Left hindlimb (tissue), 1 donor: ENCODE measurements at regions not wholly inside any gene's neighbourhood (a gene's known extent, or its start where the extent isn't known, plus 50 kb on each side); places are given as distances from the start of the nearest gene placed in this dataset.
"Not testable (repeated sequence)": the region's sequence is repeated elsewhere in the genome, so short reads cannot be mapped to it uniquely, and the experiment has no call there.

Source experiments
- DNase-seq: peaks from one replicate; pipeline ENCODE4 v3.0.0-alpha.2; 2018

DNA sequence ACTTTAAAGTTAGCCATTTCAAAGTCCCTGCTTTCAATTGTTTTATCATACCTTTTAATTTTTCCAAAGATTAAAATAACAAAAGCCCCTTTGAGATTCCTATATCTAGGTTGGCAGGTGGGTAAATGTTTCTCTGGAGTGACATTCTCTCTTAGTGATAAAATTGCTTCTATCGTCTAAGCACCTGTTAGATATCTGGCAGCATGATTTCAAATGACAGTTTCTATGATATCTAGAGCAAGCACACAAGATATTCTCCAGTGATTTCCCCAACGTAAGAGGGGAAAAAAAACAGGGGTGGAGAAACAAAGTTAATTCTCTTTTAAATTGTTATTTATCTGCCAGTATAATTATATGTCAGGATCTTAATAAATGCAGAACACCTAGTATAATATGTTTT is 610.2 kb downstream of the DSC3 start:
- no peak for DNase-seq

DNA sequence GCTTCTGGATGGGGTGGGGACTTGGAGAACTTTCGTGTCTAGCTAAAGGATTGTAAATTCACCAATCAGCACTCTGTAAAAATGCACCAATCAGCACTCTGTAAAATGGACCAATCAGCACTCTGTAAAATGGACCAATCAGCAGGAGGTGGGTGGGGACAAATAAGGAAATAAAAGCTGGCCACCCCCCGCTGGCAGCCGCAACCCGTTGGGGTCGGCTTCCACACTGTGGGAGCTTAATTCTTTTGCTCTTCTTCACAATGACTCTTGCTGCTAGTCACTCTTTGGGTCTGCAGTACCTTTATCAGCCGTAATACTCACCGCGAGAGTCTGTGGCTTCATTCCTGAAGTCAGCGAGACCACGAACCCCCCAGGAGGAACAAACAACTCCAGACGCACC is 623.1 kb downstream of the DSC3 start:
- not testable (repeated sequence) for DNase-seq

DNA sequence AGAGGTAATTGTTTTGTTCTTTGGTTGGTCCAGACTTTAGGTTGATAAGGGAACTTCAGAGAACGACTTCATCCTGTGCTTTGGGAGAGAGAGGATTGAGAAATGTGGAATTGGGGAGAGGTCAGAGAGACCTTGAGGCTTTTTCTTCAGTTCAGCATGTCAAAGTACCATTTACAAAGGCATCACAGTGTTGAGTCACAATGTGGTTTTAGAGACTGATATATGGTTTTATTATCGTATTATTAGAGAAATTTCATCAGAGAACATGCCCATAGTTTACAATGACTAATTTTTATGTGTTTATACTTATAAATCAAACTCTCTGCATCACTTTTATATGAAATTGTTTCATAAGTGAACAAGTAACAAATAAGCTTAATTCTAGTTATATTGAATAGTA is 626.6 kb downstream of the DSC3 start:
- no peak for DNase-seq

DNA sequence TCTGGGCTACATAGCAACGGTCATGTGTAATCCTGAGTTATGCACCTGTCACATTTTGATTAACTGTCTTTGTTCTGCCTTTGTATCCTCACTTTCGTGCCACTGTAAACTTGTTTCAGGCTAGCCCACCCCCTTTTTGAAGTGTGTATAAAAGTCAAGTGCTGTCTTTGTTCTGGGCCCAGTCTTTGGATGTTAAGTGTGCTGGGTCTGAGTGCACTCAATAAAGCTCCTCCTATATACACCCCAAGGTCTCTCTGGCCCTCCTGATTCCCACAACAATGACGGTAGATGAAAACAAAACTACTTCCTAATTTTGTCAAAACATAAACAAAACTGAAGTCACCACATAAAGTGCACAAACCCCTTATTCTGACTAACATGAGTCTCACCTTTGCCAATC is 633.4 kb downstream of the DSC3 start:
- no peak for DNase-seq

DNA sequence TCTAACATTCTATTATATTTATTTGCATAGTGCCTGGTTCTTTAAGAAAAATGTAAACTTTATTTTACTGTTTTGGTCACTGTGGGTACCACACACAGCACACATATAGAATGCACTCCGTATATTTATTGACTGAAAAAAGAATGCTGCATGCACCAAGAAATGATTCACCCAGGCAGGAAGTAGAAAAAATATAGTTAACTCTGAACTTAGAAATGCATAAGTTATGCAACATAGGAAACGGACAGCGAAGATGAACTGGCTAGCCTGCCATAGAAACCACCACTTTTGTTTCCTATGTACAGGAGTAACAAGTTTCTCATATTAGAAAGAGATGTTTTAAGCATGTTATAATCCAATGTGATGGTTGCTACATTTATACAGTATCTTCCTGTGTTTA is 635.8 kb downstream of the DSC3 start:
- no peak for DNase-seq

DNA sequence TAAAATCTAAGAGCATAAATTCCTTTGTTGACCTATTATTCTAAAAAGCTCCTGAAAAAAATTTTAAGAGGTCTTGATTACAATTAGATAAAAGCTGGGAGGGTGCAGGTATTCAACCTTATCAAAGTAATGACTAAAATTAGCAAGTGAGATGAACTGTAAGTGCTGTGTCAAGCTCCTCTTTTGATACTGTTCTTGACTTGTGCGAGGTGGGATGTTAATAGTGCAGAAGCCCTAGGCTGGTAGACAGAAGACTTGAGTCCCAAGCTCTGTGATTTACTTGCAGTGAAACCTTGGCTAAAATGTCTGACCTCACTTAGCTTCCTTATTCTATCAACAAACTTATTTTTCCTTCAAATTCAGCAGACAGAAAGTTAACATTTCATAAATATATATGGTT is 637.5 kb downstream of the DSC3 start:
- no peak for DNase-seq

DNA sequence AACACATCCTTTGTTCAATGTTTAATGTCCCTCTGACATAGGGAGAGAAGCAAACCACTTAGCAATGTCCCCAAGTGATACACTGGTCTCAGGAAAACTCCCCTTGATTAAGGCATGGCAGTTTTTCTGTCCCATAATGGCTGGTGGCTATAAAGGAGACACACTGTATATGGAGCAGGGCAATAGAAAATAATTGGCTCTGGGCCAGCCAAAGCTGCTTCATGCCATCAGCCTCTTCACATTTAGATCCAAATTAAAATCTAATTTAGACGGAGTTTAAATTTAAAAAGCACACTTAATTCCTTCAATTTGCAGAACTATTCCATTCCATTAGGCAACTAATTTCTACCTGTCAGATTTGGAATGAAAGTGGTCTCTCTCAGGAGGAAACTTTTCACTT is 638.1 kb downstream of the DSC3 start:
- no peak for DNase-seq

DNA sequence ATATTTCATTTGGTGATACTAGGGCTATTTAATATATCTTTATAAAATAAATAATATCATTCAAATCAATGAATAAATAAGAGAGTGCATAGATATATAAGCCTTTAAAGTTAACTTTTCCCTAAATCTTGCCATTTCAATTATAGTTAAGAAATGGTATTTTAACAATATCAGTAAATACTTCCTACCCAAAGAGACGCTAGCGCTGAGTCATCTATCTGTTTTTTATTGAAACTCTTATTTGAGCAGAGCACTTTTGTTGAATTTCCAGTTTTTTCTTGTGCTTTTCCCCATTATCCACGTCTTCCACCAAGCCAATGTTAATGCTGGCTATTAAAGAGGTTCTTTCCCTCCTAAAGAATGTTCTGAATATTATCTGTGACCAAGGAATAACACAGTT is 639.3 kb downstream of the DSC3 start:
- no peak for DNase-seq

DNA sequence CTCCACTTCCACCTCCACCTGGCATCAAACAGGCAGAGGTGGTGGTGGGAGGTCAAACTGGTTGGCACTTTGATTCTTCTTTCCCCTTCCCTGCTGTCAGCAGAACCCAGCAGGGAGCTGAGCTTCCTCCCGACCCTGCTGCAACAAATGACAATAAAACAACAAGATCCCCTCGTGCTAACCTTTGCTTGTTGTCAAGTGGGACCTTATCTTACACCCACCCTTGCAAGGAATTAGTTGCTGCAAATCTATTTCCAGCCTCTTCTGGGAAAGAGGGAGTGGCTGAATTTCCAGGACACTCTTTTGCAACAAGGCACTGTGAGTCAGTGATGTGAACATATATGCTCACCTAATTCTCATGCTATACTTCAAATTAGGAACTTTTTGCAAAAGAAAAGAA is 655.1 kb downstream of the DSC3 start:
- DNase-seq = no peak

DNA sequence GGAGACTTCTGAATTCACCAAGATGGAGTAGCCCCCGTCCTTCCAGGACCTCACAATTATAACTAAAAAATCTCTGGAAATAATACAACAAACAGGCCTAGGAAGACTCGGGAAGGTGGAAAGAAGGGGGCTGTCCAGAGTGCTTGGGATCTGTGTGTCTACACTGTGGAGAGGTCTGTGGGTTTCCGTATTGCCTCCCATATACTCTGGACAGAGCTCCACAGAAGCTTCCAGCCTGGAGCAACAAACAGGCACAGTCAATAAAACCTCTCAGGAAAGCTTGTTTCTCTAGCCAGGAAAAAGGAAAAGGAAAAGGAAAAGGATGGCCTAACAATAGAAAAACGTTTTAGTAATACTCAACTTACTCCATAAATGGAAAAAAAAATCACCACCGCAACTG is 655.9 kb downstream of the DSC3 start:
- DNase-seq = no peak

DNA sequence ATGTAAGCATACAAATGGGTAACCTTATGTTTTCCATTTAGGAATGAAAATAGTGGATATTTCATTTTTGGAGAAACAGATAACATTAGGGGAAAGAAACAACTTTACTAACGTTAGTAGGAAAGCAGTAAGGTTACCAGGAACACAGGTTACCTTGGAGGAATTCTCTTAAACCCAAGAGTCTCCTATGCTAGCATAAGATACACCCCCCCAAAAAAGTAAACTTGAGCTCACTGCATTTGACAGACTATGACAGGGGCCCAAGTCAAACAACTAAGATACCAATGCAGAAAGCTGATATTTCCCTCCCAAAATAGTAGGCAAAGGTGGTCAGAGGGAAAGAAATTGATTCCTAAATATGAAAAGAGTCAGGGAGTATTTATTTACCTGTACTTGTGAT is 656.9 kb downstream of the DSC3 start:
- no peak for DNase-seq

DNA sequence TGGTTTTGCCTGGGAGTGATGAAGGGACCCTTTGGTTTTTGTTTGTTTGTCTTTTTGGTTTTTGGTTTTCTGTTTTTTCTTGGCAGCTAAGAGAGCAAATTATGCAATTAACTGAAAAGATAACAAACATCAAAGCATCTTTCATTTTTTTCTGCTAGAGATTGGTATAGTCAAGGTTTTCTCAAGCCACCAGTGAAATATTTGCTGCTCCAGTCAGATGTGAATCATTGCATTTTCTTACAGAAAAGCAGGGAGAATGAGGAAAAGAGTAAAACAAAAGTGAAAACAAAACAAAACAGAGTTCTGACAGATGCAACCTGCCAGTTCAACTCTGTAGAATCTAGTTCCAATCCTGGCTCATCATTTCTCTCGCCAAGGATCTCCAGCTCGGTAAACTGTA is 660.7 kb downstream of the DSC3 start:
- DNase-seq = no peak

DNA sequence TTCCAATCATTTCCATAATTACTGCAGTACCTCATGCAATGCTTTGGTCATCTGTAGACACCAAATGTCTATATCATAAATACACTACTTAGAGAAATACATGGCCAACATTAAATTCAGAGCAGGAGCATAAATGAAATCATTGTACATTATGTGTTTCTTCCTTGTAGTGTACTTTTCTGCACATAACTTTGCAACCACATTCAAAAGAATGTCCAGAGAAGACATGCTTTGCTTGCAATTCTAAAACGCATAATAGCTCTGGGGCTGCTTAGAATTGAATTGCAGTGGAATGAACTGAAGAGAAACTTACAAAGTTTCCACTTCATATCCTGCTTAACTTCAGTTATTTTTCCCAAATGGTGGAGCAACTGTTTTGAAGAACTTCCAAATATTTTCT is 664.4 kb downstream of the DSC3 start:
- DNase-seq = no peak

DNA sequence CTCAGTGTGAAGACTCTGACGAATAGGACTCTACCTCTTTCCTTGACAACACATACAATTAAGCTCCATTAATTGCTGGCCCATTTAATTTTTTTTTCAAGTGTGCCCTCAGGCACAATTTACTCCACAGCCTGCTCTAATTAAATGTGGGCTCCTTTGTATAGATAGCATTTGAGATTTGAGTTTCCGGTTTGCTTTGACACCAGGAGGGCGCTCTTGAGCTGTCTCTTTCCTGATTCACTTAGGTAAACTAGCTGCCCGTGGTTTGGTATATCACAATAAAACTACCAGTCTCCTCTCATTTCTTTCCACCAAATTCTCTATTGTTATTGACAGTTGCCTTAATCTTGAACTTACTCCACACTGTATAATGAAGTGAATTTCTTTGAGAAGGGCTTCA is 666.0 kb downstream of the DSC3 start:
- no peak for DNase-seq

DNA sequence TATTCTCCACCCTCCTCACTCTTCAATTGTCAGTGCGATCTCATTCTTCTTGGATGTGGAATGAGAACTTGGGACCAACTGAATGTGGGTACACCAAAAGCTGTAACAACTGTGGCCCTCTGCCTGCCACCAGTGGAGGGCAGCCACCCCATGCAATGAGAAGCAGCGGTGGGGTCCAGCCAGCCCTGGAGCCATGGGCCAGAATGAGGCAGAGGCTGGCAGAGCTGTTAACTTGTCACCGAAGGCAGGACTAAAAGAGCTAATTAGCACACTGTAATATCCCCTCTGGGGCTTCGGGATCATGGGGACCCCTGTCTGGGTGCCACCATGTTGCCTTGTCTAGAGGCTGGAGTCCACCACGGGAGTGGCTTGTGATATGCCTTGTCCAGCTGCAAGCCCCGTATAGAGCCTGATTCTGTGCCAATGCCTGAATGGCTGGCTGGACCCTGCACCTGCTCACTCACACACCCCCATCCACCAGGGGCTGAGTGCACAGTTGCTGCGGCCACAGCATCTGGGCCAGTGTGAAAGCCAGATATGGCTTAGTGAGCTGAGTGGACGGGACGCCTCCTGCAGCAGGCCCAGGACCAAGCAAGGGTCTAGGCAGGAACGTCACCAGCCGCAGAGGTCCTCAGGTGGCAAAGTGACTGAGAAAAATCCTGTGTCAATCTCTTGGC is 680.5 kb downstream of the DSC3 start:
- no peak for DNase-seq

DNA sequence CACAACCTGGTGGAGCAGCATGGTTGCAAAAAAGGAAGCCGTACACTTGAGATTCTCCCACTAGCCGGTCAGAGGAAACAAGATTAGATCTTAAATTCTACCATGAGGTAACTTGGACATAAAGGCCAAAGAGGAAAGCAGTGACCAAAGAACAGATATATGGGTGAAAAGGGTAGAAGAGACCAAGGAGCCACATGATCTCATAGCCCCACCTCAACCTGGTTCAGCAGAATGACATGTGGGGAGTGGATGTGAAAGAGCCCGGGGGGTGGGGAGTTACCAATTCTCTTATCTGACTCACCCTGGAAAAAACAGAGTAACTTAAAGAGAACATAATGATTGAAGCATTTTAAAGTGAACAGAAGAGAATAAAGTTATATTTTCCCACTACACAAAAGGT is 683.0 kb downstream of the DSC3 start:
- no peak for DNase-seq

DNA sequence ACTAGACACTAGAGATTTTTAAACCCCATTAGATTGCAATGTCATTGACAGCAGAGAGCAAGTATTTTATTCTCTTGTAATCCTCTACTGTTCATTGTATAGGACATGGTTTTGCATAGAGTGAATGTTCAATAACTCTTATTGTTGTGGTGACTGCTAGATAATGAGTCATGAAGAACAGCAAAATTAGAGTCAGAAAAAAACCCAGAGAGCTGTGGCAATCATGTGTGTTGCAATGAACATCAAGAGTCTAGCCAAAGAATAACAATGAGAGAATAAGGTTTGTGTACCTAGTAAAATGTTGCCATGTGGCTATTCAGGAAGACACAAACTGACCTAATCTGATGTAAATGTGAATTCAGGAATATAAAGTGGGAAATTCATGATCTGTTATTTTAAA is 684.0 kb downstream of the DSC3 start:
- DNase-seq = no peak

DNA sequence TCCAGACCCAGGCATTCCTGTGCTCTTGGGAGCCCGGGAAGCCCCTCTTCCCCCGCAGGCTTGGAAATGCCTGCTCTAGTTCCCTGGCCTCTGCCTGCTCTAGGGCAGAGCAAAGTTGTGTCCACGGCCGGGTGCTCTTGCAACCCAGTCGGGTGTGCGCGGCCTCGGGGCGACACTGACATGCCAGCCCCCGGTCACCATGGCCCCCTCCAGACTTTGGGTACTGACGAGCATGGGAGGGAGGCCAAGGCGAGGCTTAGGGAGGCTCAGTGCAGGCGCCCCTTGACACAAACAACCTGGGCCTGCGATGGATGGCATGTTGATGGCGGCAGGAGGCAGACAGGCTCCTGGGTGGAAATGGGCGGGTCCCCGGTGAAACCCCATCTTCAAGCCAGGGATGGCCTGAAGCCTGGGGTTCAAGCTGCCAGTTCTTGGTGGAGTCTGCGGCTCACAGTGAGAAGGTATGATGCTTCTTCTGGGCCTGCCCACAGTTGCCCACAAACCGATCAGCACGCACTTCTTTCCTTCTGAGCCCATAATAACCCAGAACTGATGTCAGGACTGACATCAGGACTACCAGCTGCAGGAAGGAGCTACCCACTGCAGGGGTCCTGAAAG is 689.9 kb downstream of the DSC3 start:
- DNase-seq = no peak

DNA sequence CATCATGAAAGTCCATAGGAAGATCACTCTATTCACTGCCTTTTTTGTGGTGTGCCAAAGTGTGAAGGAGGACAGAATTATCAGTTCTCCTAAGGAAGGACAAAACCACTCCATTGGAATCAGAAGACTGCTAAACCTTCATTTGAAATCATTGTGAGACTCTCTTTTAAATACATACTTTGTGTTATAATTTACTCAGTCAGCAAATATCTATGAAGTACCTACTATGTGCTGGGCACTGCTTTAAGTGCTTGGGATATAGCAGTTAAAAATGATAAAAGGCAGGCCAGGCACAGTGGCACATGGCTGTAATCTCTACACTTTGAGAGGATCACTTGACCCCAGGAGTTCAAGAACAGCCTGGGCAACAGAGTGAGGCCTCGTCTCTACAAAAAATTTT is 692.3 kb downstream of the DSC3 start:
- no peak for DNase-seq

DNA sequence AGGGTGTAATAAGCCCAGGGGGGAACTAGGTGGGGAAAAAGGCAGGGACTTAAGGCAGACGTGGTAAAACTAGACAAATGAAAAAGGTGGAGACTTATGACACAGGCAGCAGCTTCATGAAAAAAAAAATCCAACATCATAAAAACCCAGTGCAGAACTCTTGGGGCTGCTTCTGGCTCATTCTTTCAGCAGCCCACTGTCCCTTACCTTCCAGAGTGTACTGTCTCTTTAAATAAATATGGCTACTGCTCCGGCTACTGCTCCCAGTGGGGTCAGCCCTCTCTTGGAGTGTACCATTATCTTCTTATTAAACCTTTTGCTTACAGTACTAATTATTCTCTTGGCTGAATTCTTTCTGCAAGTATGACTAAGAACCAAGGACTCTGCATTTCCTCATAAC is 699.5 kb downstream of the DSC3 start:
- no peak for DNase-seq

DNA sequence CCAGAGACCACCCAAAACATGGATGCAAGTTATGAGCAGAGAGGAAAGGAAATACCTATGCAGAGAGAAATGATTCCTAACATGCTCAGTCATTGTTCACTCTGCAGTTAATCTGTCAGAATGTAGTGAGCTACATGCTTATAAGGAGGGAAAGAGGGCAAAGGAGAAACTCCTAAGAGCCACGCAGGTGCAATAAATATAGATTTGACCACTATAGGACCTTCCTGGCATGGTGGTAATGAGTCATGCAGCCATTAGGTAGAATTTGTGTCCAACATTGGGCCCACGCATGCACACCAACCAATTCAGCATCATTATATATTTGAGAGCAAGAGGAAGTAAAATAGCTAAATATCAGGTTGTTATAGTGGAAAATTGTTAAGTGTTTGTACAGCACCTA is 699.9 kb downstream of the DSC3 start:
- DNase-seq = no peak

DNA sequence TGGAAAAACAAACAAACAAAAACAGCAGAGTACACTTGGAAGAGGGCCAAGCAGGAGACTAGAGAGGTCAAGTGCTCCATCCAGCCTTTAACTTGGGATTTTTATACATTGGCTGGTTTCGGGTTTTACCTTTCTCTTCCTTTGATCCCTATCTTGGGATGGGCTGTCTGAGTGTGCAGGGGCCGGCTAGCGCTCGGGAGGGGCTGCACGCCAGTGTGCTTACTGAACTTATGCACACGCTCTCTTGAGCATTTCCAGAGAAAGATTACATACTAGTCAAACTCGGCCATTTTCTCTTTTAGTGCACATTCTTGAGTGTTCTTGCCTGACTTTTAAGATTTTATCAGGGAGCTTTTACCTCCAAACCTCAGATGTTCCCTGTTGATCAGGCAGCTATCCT is 707.8 kb downstream of the DSC3 start:
- DNase-seq = no peak

DNA sequence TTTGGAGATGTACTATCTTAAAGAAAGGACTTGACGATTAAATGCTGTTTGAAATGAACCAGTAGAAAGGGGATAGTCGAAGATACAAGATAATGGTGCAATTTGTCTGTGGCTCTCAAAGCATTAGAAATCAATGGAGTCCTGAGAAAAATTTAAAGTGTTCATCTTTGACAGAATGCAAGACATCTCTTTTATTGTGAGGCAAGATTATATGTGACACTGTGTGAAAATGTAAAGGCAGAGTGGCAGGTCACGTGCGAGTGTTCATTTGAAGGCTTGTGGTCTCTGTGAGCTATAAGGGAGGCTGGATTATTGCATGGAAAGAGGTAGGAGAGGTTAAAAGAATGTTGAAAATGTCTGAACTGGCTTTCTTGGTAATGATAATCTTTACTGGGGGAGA is 709.2 kb downstream of the DSC3 start:
- DNase-seq = no peak

DNA sequence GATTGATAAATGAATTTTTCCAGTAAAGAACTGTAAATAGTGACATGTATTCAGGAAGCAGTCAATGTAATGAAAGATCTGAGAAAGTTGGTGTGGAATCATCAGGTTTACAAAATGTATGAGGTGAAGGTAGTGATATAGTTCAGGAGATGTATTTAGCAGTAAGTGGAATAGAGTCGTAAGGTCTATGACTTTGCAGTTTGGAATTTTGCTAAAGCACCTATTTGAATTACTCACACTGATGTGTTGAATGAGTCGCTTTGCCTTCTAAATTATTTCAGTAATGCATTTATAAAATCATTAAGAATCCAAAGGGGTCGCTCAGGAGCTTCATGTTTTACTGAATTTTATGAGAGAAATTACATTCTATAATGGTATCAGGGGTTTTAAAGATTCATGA is 713.7 kb downstream of the DSC3 start:
- no peak for DNase-seq

DNA sequence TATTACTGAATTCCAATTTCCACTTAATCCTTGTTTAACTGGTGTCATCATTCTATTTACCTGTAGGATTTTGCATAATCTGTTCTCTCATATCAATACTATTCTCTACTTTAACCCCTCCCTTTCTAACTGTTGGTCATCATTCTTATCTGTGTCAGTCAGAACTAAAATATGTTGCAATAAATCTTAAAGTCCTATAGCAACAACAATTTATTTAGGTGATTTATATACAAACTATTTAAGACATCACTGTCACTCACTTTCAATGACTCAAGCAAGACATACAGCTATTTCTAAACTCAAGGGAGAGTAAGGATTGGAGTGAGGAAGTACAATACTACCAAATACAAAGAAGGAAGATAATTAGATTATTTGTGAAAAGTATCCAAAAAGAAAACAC is 740.4 kb downstream of the DSC3 start:
- DNase-seq = no peak
